ENCODE measurements at regions not wholly inside any gene's neighbourhood (a gene's known extent, or its start where the extent isn't known, plus 50 kb on each side); places are given as distances from the start of the nearest gene placed in this dataset.

GRCh38 chr14:22463763-22464173, 125.3 kb downstream of the DAD1 start:
- Histone ChIP-seq H3K23ac (ENCODE audit: insufficient read length) (no peak overlapping the region), H3K56ac (replicated peaks; ENCODE audit: insufficient read length, low read depth, low read length) (no peak overlapping the region), H3K18ac (ENCODE audit: extremely low read depth, low read length) (no peak overlapping the region), H3K9me3 (ENCODE audit: insufficient read depth in 2 of 2, low read depth in 1 of 2, low read length in 1 of 2) (no peaks in the 10 kb centered on the region), H2BK5ac (ENCODE audit: low read depth, low read length) (no peak overlapping the region), H2BK15ac (ENCODE audit: low read length) (no peak overlapping the region), H3K36me3 (ENCODE audit: control insufficient read depth in 2 of 4, insufficient read depth in 4 of 4, low read length in 3 of 4) (no peaks in the 10 kb centered on the region), H3K27ac (ENCODE audit: low read depth, low read length) (no peak overlapping the region), H4K20me1 (replicated peaks in 1 of 2; ENCODE audit: control insufficient read depth in 1 of 2, insufficient read depth in 2 of 2, low read length in 2 of 2) (no peaks in the 10 kb centered on the region), H3K9ac (replicated peaks in 1 of 4; ENCODE audit: extremely low read depth in 1 of 4, low read depth in 3 of 4, low read length in 3 of 4) (no peak overlapping the region), H3K14ac (ENCODE audit: insufficient read length) (no peak overlapping the region), H2BK20ac (ENCODE audit: low read length) (no peak overlapping the region), H3K79me2 (ENCODE audit: control insufficient read depth in 1 of 2, insufficient read depth in 2 of 2, low read length in 2 of 2) (no peaks in the 10 kb centered on the region), H2AK5ac (ENCODE audit: low read depth, low read length) (no peak overlapping the region), H3K79me1 (ENCODE audit: low read depth, low read length) (no peaks in the 10 kb centered on the region), H2BK120ac (replicated peaks; ENCODE audit: low read depth, low read length) (no peak overlapping the region), H4K91ac (replicated peaks; ENCODE audit: insufficient read length, low read length) (no peak overlapping the region), H3K4ac (replicated peaks; ENCODE audit: insufficient read length, low read depth, low read length) (no peak overlapping the region), H3K4me1 (replicated peaks in 1 of 4; ENCODE audit: control insufficient read depth in 3 of 4, insufficient read depth in 4 of 4, low read length in 3 of 4) (no peaks in the 10 kb centered on the region), H3K4me3 (ENCODE audit: extremely low read depth in 1 of 4, insufficient read depth in 2 of 4, low read depth in 3 of 4, low read length in 4 of 4) (no peak overlapping the region), H2AFZ (ENCODE audit: low read length) (no peak overlapping the region), H2BK12ac (ENCODE audit: low read depth, low read length) (no peak overlapping the region), H3K23me2 (ENCODE audit: low read depth, low read length) (no peaks in the 10 kb centered on the region), H4K8ac (ENCODE audit: extremely low read depth, insufficient read depth, low read length) (no peak overlapping the region), H3K27me3 (replicated peaks in 1 of 4; ENCODE audit: control insufficient read depth in 3 of 4, extremely low read depth in 1 of 4, insufficient read depth in 3 of 4, low read length in 3 of 4) (no peaks in the 10 kb centered on the region), H4K5ac (ENCODE audit: insufficient read length, low read depth, low read length) (no peak overlapping the region), H3K4me2 (ENCODE audit: insufficient read depth in 1 of 2, low read depth in 2 of 2, low read length in 2 of 2) (no peak overlapping the region)
- POLR2A ChIA-PET (ENCODE audit: partially characterized antibody), result no interaction called here
- no peak for DNase-seq (ENCODE audit: low read depth in 1 of 2, low spot score in 2 of 2)
- no peak for TF ChIP-seq RNF2 (IDR thresholded peaks at IDR 0.05; ENCODE audit: borderline replicate concordance, low read depth, low read length, missing control alignments, poor library complexity, severe bottlenecking)
- TF ChIP-seq ASH2L (IDR thresholded peaks at IDR 0.05; ENCODE audit: low read length), result no peak
- TF ChIP-seq JUN (IDR thresholded peaks at IDR 0.05; ENCODE audit: low read depth, low read length), result no peak
- TF ChIP-seq HDAC6 (IDR thresholded peaks at IDR 0.05; ENCODE audit: low read depth, low read length), result no peak
- TF ChIP-seq GTF2F1 (IDR thresholded peaks at IDR 0.05; ENCODE audit: borderline replicate concordance, low read depth, low read length), result no peak
- TF ChIP-seq SP1 (IDR thresholded peaks at IDR 0.05; ENCODE audit: low read depth, low read length), result no peak
- TF ChIP-seq RXRA (IDR thresholded peaks at IDR 0.05; ENCODE audit: insufficient read depth, low read depth, low read length), result no peak
- TF ChIP-seq BACH1 (IDR thresholded peaks at IDR 0.05; ENCODE audit: low read length), result no peak
- TF ChIP-seq FOSL1 (IDR thresholded peaks at IDR 0.05; ENCODE audit: insufficient read depth, low read depth, low read length), result no peak
- no peak for TF ChIP-seq CBX5 (IDR thresholded peaks at IDR 0.05; ENCODE audit: low read depth, low read length)
- no peak for TF ChIP-seq USF2 (IDR thresholded peaks at IDR 0.05; ENCODE audit: low read length)
- WGBS, 2 experiments (ENCODE audit: extremely low coverage in 1 of 2, insufficient coverage in 1 of 2, insufficient read length in 1 of 2, insufficient replicate concordance in 2 of 2, low coverage in 1 of 2, low lambda C conversion rate in 2 of 2, missing lambda C conversion rate in 1 of 2), result 88% methylated on average over 4 of the region's 4 CpGs; no CpG with 5 or more reads in 1 of the 2 experiments
- FAIRE-seq, result no peak
- CTCF ChIA-PET (ENCODE audit: partially characterized antibody), result interaction anchor here (1.0 to 1.4 kb wide), 4 partner anchors 9 to 162 kb away, joined by 3 to 4 read pairs (median 3); no protein-coding TSS in a partner anchor
